ENCODE measurements at regions not wholly inside any gene's neighbourhood (a gene's known extent, or its start where the extent isn't known, plus 50 kb on each side); places are given as distances from the start of the nearest gene placed in this dataset.
A peak's percentile ranks its signal among the peaks of the same experiment; 100 is the strongest.

DNA sequence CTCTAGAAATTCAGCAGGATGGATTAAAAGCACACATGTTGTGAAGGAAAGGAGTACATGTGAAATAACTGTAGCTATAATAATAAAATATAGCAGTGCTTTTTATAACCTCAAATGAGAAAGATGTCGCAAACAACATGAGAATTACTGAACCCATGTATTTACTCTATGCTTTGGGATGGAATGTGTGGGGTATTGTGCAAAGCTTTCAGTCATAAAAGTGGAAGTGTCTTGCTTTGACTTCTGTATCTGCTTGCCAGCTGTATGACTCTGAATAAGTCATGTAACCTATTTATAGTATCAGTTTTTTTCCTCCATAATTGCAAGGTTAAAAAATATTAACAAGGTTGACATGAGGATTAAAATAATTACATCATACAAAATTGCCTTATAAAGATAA, 519.3 kb upstream of the CADM2 start:
- no peak for DNase-seq

DNA sequence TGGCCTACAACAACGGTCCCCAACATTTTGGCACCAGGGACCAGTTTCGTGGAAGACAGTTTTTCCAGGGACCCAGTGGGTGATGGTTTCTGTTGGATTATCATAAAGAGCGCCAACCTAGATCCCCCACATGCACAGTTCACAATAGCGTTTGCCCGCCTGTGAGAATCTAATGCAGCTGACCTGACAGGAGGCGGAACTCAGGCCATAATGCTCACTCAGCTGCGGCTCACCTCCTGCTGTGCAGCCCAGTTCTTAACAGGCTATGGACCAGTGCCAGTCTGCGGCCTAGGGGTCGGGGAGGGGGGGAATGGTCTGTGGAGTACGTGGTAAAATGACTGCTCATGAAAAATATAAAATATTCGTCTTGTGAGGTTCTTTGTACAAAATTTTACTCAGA, 518.5 kb upstream of the CADM2 start:
- DNase-seq, result no peak

DNA sequence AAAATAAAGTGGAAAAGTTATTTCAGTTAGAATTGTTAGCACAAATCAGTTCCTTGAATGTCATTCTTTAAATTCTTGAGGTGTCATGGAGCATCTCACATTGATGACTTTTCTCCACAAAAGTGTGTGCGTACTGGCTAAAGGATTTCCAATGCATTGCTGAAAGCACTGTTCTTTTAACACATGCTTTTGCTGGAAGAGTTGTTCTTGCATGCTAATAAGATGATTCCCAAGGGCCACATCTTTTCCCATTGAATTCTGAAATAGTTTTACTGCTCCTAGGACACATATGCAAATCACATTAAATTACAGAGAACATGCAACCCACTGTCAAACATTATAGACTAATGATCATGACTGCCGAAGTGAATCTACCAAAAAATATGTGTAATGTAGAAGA, 516.3 kb upstream of the CADM2 start:
- DNase-seq, result peak; percentile 54

DNA sequence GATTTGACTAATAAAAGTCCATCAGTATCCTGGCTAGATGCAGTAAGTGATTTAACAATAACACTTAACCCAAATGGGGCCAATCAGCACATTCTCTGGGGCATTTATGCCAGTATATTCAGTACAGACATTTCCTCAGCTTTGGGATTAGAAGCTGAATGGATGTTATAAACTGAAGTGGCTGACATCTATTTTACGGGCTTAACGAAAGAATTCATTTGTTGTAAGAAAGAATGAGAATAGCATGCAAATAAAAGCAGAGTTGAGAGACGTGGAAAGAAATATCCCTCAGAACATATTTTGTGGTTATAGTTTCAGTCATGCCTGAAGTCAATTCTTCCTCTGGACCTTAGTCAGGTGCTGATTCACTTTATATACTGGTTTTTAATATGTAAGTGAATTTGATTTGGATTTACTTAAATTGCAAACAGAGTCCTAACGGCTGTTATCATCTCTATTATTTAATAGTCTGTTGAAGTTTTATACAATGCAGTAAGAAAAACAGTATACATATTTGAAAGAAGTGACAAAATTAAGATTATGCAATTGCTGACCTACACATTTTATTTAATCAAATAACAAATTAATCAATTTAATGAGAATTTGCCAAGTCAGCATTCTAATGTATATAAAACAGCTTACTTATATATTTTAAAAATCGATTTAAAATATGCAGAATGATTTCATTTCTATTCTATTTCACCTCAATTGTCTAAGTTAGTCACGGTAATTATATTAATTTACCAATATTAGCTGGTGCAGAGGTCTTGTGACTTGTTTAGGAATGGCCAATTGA, 513.9 kb upstream of the CADM2 start:
- DNase-seq, result no peak

DNA sequence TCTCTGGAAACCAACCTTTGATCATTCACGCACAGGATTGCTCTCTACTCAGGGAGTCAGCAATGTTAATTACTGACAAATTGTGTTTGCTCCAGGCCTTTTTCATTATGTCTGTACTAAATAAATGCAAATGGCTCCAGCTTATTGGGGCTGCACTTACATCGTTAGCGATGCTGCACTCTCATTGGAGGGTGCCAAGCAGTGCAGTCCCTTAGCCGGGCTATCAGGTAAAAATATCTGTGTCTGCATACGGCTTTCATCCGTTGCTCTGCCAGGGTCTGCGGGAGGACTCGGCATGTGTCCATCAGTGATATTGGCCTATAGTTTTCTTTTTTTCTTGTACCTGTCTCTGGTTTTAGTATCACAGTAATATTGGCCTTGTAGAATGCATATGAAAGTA, 471.5 kb upstream of the CADM2 start:
- DNase-seq, result no peak

DNA sequence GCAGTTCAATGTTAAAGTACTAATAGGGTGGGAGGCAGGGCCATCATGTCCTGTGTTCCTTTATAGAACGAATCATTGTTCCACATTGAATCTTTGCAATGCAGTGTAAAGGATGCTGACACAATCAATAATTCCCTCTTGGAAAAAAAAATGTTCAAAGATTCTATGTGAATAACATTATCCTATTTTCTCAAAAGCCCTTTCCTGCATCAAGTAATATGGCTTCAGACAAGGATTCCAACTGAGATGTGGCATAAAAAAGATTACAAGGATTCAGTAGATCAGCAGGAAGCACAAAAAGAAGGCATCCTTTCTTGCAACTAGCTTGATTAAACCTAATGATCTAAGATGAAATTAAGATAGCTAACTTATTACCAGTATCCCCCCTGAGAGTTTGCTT, 454.0 kb upstream of the CADM2 start:
- DNase-seq, result no peak

DNA sequence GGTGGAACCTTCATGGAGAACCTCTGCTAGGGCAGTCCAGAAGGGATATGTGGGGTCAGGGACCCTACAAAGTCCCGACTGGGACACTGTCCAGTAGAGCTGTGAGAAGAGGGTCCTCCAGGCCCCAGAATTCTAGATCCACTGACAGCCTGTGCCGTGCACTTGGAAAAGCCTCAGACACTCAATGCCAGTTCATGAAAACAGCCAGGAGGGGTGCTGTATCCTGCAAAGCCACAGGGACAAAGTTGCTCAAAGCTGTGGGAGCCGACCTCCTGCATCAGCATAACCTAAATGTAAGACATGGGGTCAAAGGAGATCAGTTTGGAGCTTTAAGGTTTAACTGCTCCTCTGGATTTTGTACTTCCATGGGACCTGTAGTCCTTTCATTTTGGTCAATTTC, 448.8 kb upstream of the CADM2 start:
- no peak for DNase-seq

DNA sequence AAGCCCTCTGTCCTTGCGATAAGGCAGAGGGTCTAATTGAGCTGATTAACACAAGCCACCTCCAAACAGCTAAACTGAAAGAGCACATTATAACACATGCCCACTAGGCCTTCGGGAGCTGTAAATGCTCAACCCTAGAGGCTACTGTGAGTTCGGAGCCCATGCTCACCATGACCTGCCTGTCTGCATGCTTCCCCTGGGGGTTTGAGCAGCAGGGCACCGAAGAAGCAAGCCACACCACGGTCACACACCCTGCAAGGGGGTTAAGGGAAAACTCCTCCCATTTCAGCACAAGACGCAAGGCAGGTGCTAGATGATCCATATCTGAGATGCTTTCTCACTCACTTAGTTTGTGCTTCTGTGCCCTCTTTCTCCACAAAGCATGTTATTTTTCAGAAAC, 435.9 kb upstream of the CADM2 start:
- no peak for DNase-seq

DNA sequence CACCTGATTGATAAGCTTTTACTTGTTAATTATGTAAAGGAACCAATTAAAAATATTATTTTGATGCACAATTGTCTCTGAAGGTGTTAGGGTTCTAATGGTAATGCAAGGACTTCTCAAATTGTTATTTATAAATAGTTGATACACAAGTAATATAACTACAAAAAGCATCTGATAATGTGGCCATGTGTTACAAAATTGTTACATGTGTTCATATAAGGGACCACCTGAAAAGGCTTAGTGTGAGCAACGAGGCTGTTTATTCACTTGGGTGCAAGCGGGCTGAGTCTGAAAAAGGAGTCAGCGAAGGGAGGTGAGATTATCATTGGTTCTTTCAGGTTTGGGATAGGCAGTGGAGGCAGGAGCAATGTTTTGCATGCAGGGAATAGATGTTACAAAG, 421.9 kb upstream of the CADM2 start:
- DNase-seq, result no peak

DNA sequence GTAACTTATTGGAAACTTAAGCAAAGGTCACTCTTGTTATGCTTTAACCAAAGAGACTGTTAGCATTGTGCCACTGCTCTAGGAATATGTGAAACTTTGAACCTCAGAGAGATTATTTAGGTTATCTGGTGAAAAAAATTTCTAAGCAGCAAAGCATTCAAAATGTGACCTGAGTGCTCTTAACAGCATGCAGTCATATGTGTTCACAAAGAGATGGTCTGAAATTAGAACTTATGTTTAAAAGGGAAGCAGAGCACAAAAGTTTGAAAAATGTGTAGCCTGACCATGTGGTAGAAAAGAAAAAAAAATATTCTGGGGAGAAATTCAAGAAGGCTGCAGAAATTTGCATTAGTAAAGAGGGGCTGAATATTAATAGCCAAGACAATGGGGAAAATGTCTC, 420.2 kb upstream of the CADM2 start:
- DNase-seq, result no peak

DNA sequence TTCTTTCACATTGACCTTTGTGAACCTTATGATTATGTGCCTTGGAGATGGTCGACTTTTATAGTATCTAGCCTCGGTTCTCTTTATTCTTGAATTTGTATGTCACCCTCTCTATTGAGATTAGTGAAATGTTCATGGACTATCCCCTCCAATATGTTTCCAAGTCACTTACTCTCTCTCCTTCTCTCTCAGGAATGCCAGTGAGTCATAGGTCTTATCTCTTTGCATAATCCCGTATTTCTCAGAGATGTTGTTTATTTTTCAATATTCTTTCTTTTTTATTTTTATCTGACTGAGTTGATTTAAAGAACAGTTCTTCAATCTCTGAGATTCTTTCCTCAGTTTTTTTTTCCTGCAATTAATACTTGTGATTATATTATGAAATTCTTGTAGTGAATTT, 411.6 kb upstream of the CADM2 start:
- no peak for DNase-seq

DNA sequence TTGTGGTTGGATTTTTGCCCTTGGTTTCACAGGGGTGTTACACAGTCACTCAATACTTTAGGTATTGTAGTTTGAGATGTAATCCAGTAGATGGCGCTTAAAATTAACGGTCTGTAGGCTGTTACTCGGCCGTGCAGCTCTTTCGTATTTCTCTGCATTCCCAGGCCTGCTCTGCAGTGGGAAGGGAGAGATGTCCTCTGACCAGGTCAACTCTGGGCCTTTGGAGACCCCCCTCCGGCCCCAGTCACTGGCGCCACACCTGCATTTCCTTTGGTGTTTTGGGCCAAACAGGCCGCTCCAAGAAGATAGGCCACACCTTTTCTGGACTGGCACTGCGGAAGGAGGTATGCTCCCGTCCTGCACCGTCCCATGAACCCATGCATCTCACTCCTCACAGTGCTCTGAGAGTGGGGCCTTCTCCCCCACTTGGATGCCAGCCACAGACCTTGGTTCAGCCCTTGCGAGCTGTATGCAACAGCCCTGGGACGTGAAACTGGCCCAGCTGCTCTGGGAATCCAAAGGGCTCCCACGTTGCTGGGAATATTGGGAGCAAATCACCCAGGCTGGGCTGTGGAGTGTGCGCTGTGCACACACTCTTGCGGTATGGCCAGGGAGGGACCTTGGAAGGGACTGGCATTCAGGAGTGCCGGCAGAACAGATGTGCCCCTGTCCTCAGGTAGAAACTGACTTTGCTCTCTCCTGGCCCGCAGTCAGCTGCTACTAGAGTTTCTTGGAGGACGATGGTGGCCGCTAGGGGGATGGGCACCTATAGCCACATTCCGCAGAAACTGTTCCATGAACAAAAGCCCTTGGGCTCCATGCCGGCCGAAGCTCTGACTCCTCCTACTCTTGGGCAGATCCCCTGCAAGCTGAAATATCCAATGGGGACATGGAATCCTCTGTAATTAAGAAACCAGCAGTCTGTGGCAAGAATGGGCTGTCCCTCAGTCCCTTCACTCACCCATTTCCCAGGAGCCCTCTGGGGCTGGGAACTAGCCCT, 410.5 kb upstream of the CADM2 start:
- DNase-seq, result peak; percentile 1

DNA sequence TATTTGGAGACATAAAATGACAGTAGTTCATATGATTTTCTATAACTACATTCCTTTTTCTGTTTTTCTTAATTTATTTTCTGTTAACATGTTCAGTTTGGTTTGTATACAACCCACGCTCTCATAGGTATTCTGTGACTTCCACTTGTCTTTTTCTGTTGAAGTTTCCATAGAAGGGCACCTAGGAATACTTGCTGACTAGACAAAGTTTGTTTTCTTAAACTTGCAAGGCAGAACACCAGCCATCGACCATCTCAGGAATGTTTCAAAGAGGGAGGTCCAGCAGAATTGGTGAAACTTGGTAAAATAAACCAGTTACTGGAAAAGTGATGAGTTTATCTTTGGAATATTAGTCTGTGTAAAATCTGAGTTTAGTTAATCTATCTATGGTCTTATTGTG, 403.2 kb upstream of the CADM2 start:
- DNase-seq, result no peak

DNA sequence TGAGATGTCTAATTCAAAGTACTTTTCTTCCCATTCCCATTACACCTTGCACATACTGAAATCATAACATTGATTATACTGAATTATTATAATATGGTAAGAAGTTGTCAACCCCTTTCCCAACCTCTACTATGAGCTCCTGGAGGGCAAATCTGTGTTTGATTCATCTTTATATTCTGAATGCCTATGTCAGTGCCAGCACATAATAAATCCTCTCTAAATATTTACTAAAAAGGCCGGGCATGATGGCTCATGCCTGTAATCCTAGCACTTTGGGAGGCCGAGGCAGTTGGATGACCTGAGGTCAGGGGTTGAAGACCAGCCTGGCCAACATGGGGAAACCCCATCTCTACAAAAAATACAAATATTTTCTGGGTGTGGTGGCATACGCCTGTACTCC, 392.5 kb upstream of the CADM2 start:
- no peak for DNase-seq

DNA sequence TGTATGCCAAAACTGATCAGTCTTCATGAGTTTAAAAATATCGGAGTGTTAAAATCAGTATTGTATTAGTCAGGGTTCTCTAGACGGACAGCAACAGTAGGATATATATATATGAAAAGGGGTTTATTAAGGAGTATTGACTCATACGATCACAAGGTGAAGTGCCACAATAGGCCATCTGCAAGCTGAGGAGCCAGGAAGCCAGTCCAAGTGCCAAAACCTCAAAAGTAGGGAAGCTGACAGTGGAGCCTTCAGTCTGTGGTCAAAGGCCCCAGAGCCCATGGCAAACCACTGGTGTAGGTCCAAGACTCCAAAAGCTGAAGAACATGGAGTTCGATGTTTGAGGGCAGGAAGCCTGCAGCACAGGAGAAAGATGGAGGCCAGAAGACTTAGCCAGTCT, 391.0 kb upstream of the CADM2 start:
- no peak for DNase-seq

DNA sequence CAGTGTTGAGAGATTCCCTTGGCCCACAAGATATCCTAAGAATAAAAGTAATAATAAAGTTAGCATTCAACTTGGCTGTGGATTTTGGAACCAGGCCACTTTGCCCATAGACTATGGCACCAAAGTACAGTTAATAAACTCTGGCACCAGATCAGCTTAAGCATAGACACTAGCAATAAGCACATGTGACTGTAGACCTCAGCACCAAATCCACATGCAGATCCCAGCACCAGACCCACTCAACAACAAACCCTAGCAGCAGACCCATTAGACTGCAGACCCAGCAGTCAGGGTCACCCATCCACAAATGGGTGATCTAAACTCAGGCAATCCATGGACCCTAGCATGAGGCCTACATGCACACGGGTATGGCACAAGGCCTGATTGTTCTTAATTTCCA, 384.8 kb upstream of the CADM2 start:
- no peak for DNase-seq

DNA sequence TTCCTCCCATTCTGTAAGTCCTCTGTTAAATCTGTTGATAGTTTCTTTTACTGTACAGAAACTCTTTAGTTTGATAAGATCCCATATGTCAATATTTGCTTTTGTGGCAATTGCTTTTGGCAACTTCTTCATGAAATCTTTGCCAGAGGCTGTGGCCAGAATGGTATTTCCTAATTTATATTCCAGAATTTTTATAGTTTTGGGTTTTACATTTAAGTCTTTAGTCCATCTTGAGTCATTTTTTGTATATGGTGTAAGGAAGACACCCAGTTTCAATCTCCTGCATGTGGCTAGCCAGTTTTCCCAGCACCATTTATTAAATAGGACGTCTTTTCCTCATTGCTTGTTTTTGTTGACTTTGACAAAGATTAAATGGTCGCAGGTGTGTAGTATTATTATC, 372.4 kb upstream of the CADM2 start:
- DNase-seq, result no peak

DNA sequence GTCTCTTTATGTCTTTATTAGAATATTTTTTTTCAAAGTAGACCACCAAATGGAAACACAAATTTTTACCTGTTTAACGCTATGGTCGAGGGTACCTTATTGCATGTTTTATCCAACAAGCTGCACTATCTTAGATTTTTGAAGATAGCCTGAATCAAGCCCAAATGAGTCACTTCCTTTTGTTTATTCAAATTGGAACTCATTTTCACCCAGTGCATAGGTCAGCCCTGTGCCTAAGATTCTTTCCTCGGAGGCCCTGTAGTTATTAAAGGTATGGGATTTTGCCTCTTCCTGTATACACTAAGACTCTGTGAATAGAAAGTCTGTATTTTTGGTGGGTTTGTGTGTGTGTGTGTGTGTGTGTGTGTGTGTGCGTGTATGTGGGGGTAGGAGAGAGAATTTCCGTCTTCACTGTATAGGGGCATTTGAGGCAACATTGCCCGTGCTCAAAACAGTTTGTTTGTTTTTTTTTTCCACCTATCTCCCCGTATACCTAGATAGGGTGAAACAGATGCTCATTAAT, 358.0 kb upstream of the CADM2 start:
- no peak for DNase-seq

DNA sequence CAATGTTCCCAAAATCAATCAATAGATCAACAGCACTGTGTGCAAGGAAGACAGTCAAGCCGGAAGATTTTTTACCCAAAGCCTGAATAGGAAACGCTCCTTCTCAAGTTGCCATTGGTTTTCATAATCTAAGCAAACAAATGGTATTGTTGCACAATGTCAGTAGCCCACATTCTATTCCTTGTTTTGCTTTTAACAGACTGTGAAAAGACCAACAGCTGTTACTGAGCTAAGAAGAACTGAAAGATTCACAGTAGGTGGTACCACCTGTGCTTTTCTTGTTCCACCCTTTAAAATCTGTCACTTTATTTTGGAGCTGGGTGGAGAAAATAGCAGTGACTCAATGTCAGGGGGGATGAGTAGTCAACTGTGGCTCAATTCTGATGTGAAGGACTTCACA, 357.5 kb upstream of the CADM2 start:
- DNase-seq, result no peak

DNA sequence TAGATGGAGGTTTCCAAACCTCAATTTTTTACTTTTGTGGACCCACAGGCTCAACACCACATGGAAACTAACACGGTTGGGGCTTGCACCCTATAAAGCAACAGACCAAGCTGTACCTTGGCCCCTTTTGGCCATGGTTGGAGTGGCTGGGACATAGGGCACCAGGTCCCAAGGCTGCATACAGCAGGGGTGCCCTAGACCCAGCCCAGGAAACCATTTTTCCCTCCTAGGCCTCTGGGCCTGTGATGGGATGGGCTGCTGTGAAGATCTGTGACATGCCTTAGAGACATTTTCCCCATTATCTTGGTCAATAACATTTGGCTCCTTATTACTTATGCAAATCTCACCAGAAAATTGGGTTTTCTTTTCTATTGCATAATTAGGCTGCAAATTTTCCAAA, 337.0 kb upstream of the CADM2 start:
- DNase-seq, result no peak

DNA sequence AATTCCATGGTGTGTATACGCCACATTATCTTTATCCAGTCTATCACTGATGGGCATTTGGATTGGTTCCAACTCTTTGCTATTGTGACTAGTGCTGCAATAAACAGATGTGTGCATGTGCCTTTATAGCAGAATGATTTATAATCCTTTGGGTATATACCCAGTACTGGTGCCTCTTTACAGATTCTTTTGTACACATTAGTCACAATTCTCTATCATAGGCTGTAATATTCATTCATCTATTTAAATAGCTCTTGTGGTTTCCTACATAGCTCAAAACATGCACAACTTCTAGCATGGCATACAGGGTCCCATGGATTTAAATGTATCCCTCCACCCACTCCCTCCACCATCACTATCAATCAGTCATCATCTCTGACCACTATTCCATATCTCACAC, 324.1 kb upstream of the CADM2 start:
- DNase-seq, result no peak

DNA sequence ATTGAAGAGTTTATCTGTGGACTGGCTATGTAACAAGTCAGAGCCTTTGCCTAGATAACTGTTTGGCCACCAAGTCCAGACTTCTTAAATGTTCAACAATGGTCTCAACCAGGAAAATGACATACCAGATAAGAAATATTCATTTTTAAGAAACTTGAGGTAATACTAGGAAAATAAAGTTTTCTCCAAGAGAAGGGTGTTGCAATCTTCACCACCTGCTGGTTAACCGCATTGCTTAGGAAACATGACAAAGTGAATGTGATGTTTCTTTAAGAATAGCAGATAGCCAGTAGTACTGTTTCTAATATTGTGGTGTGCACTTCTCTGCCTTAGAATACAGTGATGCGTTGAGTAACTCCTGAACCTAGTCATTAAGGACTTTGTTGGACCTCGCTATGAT, 321.5 kb upstream of the CADM2 start:
- DNase-seq, result no peak

DNA sequence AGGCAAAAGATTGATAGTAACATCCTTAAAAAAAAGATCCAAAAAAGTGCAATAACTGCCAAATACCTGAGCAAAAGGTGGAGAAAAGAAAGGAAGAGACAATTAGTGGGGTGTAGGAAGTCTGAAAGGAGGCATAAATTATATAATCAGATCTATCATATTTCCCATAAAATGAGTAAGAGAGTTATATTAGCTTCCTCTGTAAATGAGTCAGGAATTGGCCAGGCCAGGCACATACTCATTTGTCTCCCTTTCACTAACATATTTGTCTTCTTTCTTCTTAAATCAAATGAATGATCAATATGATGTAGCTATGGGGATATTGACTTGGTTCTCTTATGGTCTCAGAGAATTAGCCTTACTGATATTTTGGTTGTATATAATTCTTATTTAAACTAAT, 292.3 kb upstream of the CADM2 start:
- no peak for DNase-seq

DNA sequence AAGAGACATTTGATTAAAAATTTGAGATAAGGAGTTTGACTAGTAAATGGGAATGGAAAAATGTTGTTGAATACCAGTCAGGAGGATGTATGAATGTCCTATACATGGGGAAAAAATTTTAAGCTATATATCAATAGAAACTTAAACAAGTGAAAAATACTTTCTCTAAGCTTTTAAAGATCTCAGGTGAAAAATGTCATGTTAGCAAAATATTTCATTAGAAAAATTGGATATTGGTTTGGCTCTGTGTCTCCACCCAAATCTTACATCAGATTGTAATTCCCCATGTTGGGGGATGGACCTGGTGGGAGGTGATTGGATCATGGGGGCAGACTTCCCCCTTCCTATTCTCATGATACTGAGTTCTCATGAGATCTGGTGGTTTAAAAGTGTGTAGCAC, 279.6 kb upstream of the CADM2 start:
- DNase-seq, result no peak

Measured in NCI-H526 treated with DMSO at 0.1 percent for 48 hours (cell line).